SIG-M5 treated with dmso at 0.1 percent for 504 hours (cell line): ENCODE measurements at regions not wholly inside any gene's neighbourhood (a gene's known extent, or its start where the extent isn't known, plus 50 kb on each side); places are given as distances from the start of the nearest gene placed in this dataset.
A peak's percentile ranks its signal among the peaks of the same experiment; 100 is the strongest.
"Not testable (repeated sequence)": the region's sequence is repeated elsewhere in the genome, so short reads cannot be mapped to it uniquely, and the experiment has no call there.

Source experiments
- DNase-seq: peaks from one replicate; lab custom pipeline; 2025; ENCODE audit not compliant: unreplicated experiment; lab: John Stamatoyannopoulos, UW

GRCh38 chr11:96588793-96589192 is 199.0 kb downstream of the JRKL start:
- not testable (repeated sequence) for DNase-seq

- DNase-seq, result no peak
These were observed 205.2 kb downstream of the JRKL start for GRCh38 chr11:96595011-96595410.

GRCh38 chr11:96607864-96608558 is 218.2 kb downstream of the JRKL start:
- DNase-seq, result peak; percentile 36

GRCh38 chr11:96614101-96614500 is 224.3 kb downstream of the JRKL start:
- no peak for DNase-seq

- no peak for DNase-seq
These were observed 225.0 kb downstream of the JRKL start for GRCh38 chr11:96614846-96615245.

- DNase-seq, result no peak
These were observed 230.7 kb downstream of the JRKL start for GRCh38 chr11:96620464-96621044.

GRCh38 chr11:96621161-96621560 is 231.3 kb downstream of the JRKL start:
- no peak for DNase-seq

GRCh38 chr11:96622026-96622634 is 232.3 kb downstream of the JRKL start:
- DNase-seq, result no peak

GRCh38 chr11:96624126-96624525 is 234.3 kb downstream of the JRKL start:
- DNase-seq, result no peak

- DNase-seq, result no peak
These were observed 237.6 kb downstream of the JRKL start for GRCh38 chr11:96627376-96627775.

GRCh38 chr11:96635655-96636054 is 245.8 kb downstream of the JRKL start:
- DNase-seq, result no peak

GRCh38 chr11:96641261-96641660 is 251.4 kb downstream of the JRKL start:
- no peak for DNase-seq

- DNase-seq, result no peak
These were observed 252.8 kb downstream of the JRKL start for GRCh38 chr11:96642583-96642982.

- DNase-seq, result no peak
These were observed 253.4 kb downstream of the JRKL start for GRCh38 chr11:96643173-96643572.

GRCh38 chr11:96647621-96648020 is 257.8 kb downstream of the JRKL start:
- no peak for DNase-seq

GRCh38 chr11:96648991-96649390 is 259.2 kb downstream of the JRKL start:
- no peak for DNase-seq

- DNase-seq, result no peak
These were observed 262.7 kb downstream of the JRKL start for GRCh38 chr11:96652516-96652915.

GRCh38 chr11:96655474-96655873 is 265.7 kb downstream of the JRKL start:
- no peak for DNase-seq

GRCh38 chr11:96658436-96658835 is 268.6 kb downstream of the JRKL start:
- no peak for DNase-seq

GRCh38 chr11:96664110-96664509 is 274.3 kb downstream of the JRKL start:
- DNase-seq, result no peak

GRCh38 chr11:96680211-96681018 is 290.6 kb downstream of the JRKL start:
- no peak for DNase-seq
